Stimulated activated CD4-positive, alpha-beta T cell treated with anti-CD3 and anti-CD28 coated beads, Interleukin-15, amount 100 ng/mL, for 1 hour (primary cell): ENCODE measurements at regions not wholly inside any gene's neighbourhood (a gene's known extent, or its start where the extent isn't known, plus 50 kb on each side); places are given as distances from the start of the nearest gene placed in this dataset.

ENCODE experiments used
- DNase-seq, 2 donors: peaks; one replicate each; pipeline ENCODE4 v3.0.0-alpha.2; 2020; ENCODE audit warnings: low read depth in 1 of 2, low spot score in 1 of 2

DNA sequence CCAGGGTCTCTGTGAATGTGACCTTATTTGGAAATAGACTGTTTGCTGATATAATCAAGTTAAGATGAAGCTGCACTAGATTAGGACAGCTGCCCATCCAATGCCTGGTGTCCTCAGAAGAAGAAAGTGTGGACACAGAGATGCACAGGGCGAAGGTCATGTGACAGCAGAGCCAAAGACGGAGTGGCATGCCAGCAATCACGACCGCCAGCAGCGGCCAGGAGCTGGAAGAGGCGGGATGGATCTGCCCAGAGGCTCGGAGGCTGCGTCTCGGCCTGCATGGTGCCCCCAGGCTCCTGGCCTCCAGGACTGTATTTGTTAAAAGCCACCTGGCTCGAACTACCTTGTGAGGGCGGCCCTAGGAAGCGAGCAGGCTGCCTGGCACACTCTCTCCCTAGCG, 76.5 kb downstream of the RFLNA start:
- DNase-seq: no peak

DNA sequence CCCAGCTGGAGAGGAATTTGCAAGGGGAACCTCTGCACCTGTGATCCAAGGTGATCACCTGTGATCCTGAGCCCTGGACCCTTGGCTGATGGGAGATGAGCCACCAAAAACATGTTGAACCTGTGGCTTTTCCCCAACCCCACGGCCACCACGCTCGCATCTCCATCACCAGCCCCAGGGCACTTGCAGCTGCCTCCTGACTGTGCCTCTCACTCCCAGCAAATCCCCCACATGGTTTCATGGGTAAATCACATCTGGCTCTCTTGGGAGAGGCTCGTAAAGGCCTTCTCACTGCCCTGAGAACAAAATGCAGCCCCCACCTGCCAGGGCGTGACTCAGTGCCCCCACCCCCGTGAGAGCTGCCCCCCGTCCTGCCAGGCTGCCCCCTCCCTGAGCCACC, 76.0 kb downstream of the RFLNA start:
- no peak for DNase-seq

DNA sequence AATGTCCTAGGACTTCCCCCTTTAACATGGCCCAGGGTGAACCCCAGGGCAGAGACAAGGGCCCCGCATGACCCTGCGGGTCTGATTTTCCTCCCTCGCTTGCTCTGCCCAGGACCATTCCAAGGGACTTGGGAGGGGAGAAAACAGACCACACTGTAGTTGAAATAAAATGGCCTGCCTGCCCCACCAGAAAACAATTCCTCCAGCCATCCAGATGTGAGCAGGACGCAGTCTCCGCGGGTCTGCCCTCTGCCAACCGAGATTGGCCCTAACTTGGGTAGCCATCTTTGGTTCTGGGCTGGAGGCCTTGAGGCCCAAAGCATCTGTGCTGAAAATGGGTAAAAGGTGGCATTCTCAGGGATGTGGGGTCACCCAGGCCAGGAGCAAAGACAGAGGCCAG, 75.5 kb downstream of the RFLNA start:
- no peak for DNase-seq

DNA sequence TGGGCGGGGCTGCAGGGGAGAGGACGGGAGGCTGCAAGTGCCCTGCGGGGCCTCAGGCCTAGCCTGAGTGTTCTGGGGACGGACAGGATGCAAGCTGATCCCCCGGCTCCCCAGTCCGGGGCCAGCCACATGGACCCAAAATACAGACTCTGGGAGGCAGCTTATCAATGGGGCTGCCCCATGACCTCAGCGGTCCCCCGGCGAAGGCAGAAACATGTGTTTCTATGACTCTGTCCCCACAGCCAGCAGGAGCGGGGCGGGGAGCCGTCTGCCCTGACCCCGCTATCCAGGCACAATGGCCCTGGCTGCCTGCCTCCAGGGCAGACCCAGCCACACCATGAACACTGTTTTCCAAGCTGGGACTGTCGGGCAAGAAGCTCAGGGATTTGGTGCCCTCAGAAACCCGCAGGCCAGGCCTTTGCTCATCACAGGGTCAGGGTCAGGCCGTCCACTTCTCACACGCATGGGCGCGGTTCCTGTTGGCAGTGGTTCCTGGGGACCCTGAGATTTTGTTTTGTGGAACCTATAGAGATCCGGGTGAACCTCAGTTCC, 75.0 kb downstream of the RFLNA start:
- DNase-seq: no peak

GRCh38 chr12:124369055-124369826, 74.3 kb downstream of the RFLNA start:
- DNase-seq: no peak

DNA sequence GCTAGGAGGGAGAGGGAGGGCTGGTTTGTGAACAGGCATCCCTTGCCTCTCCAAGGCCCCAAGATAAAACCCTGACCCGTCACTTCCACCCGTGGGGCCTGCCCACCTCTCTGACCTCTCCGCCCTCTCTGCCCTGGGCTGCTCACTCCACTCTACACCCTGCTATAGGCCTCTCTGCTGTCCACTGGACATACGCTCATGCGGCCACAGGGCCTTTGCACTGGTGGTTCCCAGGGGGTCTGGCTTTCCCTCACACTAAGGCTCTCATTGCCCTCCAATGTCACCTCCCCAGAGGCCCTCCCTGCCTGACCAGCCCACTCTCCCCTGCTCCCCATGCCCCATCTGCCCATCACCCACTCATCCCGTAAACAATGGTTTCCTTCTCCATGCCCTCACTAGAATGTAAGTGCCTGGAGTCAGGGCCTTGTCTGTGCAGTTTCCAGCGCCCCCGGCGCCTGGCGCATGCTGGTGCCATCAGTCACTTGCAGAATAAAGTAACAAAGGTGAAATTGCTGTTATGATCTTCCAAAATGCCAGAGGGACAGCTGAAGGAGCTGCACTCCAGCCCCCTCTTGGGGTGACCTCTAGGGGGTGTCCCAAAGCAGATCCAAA, 73.6 kb downstream of the RFLNA start:
- no peak for DNase-seq

GRCh38 chr12:124365726-124366430, 71.0 kb downstream of the RFLNA start:
- DNase-seq: no peak
